Nephron progenitor cell (in vitro differentiated cells): ENCODE measurements at regions not wholly inside any gene's neighbourhood (a gene's known extent, or its start where the extent isn't known, plus 50 kb on each side); places are given as distances from the start of the nearest gene placed in this dataset.

Experiments used
- DNase-seq: peaks from one replicate; pipeline ENCODE4 v3.0.0; 2021
- H3K27ac Mint-ChIP-seq: 2 replicates; pipeline ENCODE4 v1.8.0; 2021; ENCODE audit warnings: mild to moderate bottlenecking, moderate library complexity, mixed read lengths
- H3K27me3 Mint-ChIP-seq: 2 replicates; pipeline ENCODE4 v1.8.0; 2021; ENCODE audit warnings: mild to moderate bottlenecking, low read depth, mixed read lengths; ENCODE audit not compliant: poor library complexity
- H3K36me3 Mint-ChIP-seq: 2 replicates; pipeline ENCODE4 v1.8.0; 2021; ENCODE audit warnings: low read depth, mixed read lengths
- H3K4me1 Mint-ChIP-seq: 2 replicates; pipeline ENCODE4 v1.8.0; 2021; ENCODE audit warnings: mixed read lengths
- H3K4me3 Mint-ChIP-seq: 2 replicates; pipeline ENCODE4 v1.8.0; 2021; ENCODE audit warnings: mild to moderate bottlenecking, moderate library complexity, mixed read lengths
- H3K9me3 Mint-ChIP-seq: 2 replicates; pipeline ENCODE4 v1.8.0; 2021; ENCODE audit warnings: mild to moderate bottlenecking, moderate library complexity, mixed read lengths
- CTCF ChIP-seq: fragments of 200-600 bp; sonication (generic); IDR thresholded peaks from 2 replicates; pipeline ENCODE4 v1.5.0; 2021; ENCODE audit warnings: antibody characterized with exemption

- H3K27me3 Mint-ChIP-seq, result no peaks in the 10 kb centered on the region
- TF ChIP-seq CTCF, result no peak
Measured at GRCh38 chr21:25512095-25513081, 94.9 kb downstream of the MRPL39 start.

GRCh38 chr21:25509862-25510261, 97.4 kb downstream of the MRPL39 start:
- no peak overlapping the region for H3K4me3 Mint-ChIP-seq
- no peaks in the 10 kb centered on the region for H3K9me3 Mint-ChIP-seq
- no peak for DNase-seq
- H3K36me3 Mint-ChIP-seq, result no peaks in the 10 kb centered on the region
- TF ChIP-seq CTCF, result no peak
- no peak overlapping the region for H3K27ac Mint-ChIP-seq
- no peaks in the 10 kb centered on the region for H3K27me3 Mint-ChIP-seq
- peaks cover 10% of the 10 kb centered on the region for H3K4me1 Mint-ChIP-seq

More at GRCh38 chr21:25512095-25513081, 94.9 kb downstream of the MRPL39 start:
- H3K4me1 Mint-ChIP-seq, result peaks cover 17% of the 10 kb centered on the region
- no peaks in the 10 kb centered on the region for H3K9me3 Mint-ChIP-seq
- DNase-seq, result no peak
- peak overlapping the region; percentile 15 for H3K27ac Mint-ChIP-seq
- no peak overlapping the region for H3K4me3 Mint-ChIP-seq
- no peaks in the 10 kb centered on the region for H3K36me3 Mint-ChIP-seq

GRCh38 chr21:25508364-25508763, 98.9 kb downstream of the MRPL39 start:
- Mint-ChIP-seq H3K27me3 (no peaks in the 10 kb centered on the region), H3K9me3 (no peaks in the 10 kb centered on the region), H3K4me3 (no peak overlapping the region), H3K36me3 (no peaks in the 10 kb centered on the region), H3K27ac (peak overlapping the region; percentile 65), H3K4me1 (peaks cover 10% of the 10 kb centered on the region)
- TF ChIP-seq CTCF, result no peak
- no peak for DNase-seq

GRCh38 chr21:25507522-25507921, 99.8 kb downstream of the MRPL39 start:
- no peak for TF ChIP-seq CTCF
- no peaks in the 10 kb centered on the region for H3K36me3 Mint-ChIP-seq
- H3K27me3 Mint-ChIP-seq, result no peaks in the 10 kb centered on the region
- no peak for DNase-seq
- peaks cover 10% of the 10 kb centered on the region for H3K4me1 Mint-ChIP-seq
- H3K9me3 Mint-ChIP-seq, result no peaks in the 10 kb centered on the region
- no peak overlapping the region for H3K4me3 Mint-ChIP-seq
- H3K27ac Mint-ChIP-seq, result no peak overlapping the region

GRCh38 chr21:25506887-25507286, 100.4 kb downstream of the MRPL39 start:
- no peaks in the 10 kb centered on the region for H3K36me3 Mint-ChIP-seq
- DNase-seq, result no peak
- H3K27ac Mint-ChIP-seq, result no peak overlapping the region
- TF ChIP-seq CTCF, result no peak
- H3K4me3 Mint-ChIP-seq, result no peak overlapping the region
- H3K27me3 Mint-ChIP-seq, result no peaks in the 10 kb centered on the region
- H3K4me1 Mint-ChIP-seq, result peaks cover 10% of the 10 kb centered on the region
- no peaks in the 10 kb centered on the region for H3K9me3 Mint-ChIP-seq

- Mint-ChIP-seq H3K27me3 (no peaks in the 10 kb centered on the region), H3K36me3 (no peaks in the 10 kb centered on the region), H3K9me3 (no peaks in the 10 kb centered on the region), H3K27ac (no peak overlapping the region), H3K4me3 (no peak overlapping the region), H3K4me1 (peaks cover 10% of the 10 kb centered on the region)
- TF ChIP-seq CTCF, result no peak
- no peak for DNase-seq
Measured at GRCh38 chr21:25506261-25506660, 101.0 kb downstream of the MRPL39 start.
